NOMO-1 treated with dmso at 0.1 percent for 144 hours (cell line): ENCODE measurements at regions not wholly inside any gene's neighbourhood (a gene's known extent, or its start where the extent isn't known, plus 50 kb on each side); places are given as distances from the start of the nearest gene placed in this dataset.
"Not testable (repeated sequence)": the region's sequence is repeated elsewhere in the genome, so short reads cannot be mapped to it uniquely, and the experiment has no call there.

Source experiments
- DNase-seq: peaks from one replicate; lab custom pipeline; 2025; ENCODE audit not compliant: unreplicated experiment; lab: John Stamatoyannopoulos, UW

DNA sequence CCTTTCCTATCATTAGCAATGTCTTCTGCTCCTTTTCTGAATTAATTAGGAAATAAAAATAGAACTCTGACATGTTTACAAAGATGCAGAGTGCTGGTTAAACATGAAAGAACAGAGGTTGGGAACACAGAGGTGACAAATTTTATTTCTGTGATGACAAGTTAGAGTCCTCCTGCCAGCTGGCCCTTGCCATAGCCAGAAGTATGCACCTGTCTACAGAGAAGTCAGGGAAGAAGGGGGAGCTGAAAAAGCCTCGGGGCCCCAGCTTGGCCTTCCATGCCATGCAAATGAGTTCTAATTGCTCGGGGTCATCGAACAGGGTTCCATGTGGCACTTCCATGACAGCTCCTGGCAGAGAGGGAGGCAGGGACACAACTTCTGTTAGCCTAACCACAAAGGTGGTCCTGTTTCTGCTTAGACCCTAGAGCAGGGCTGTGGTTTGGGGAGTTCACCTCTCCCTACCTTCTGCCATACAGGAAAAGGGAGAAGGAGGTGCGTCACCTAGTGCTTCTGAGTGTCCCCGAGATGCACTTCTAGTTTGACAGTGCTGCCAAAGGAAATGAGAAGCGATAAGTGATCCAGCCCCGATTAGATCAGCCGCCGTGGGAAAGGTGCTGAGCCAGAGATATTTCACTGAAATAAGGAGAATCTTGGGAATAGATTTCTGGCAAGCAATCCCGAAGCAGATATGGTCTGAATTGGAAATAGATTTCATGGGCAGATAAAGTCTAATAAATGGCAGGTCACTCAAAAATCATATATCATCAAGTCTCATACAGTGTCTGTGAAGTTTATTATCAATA, 155.8 kb upstream of the FOXN3 start:
- no peak for DNase-seq

- DNase-seq, result no peak
Observed at GRCh38 chr14:89571491-89571890, 154.5 kb upstream of the FOXN3 start.

GRCh38 chr14:89566644-89567415, 149.8 kb upstream of the FOXN3 start:
- peak; percentile 72 for DNase-seq

DNA sequence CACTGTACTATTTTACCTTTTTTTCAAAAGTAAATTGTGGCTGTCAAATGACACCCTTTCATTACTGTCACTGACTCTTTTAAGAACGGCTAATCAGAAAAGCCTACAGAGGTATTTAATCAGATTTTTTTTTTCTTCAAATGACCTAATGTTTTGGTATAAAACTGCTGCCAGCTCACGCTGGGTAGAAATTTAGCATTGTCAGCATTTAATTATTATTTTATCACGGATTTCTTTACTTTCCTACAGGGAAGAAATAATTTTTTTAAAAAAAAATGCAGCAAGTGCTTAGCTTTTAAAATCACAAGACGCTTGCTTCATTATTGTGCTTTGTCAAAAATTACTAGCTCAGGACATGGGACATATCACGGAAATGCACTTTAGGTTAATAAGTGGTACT, 149.1 kb upstream of the FOXN3 start:
- DNase-seq, result no peak

GRCh38 chr14:89565607-89566006, 148.6 kb upstream of the FOXN3 start:
- DNase-seq, result no peak

DNA sequence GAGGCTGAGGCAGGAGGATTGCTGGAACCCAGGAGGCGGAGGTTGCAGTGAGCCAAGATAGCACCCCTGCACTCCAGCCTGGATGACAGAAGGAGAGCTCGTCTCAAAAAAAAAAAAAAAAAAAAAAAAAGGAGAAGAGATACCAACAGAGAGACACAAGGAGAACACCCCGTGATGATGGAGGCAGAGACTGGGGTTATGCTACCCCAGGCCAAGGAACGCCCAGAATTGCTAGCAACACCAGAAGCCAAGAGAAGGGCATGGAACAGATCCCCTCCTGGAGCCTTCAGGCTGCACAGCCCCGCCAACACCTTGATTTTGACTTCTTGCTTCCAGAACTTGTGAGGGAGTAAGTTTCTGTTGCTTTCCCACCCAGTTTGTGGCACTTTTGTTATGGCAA, 148.0 kb upstream of the FOXN3 start:
- DNase-seq, result no peak

GRCh38 chr14:89564286-89564957, 147.4 kb upstream of the FOXN3 start:
- peak; percentile 52 for DNase-seq

GRCh38 chr14:89563471-89563870, 146.4 kb upstream of the FOXN3 start:
- DNase-seq, result no peak

- no peak for DNase-seq
Observed at GRCh38 chr14:89551955-89552354, 134.9 kb upstream of the FOXN3 start.

- no peak for DNase-seq
Observed at GRCh38 chr14:89551432-89551831, 134.4 kb upstream of the FOXN3 start.

DNA sequence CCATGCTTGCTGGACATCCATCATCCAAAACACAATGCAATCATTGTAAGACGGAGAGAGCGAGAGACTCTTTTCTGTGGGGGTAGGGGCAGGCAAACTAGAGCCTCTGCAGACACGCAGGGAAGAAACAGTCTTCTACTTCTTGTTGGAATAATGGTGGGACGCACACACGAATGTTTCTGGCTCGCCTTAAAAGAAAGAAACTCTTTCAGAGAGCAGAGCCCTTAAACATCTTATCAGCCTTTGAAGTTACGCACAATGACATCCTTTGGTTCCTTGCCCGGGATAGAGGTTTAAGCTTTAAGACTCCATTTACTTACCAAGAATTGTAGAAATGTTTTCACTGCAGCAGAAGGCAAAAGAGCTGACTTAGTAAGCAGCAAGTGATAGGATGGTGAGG, 133.8 kb upstream of the FOXN3 start:
- DNase-seq, result no peak

DNA sequence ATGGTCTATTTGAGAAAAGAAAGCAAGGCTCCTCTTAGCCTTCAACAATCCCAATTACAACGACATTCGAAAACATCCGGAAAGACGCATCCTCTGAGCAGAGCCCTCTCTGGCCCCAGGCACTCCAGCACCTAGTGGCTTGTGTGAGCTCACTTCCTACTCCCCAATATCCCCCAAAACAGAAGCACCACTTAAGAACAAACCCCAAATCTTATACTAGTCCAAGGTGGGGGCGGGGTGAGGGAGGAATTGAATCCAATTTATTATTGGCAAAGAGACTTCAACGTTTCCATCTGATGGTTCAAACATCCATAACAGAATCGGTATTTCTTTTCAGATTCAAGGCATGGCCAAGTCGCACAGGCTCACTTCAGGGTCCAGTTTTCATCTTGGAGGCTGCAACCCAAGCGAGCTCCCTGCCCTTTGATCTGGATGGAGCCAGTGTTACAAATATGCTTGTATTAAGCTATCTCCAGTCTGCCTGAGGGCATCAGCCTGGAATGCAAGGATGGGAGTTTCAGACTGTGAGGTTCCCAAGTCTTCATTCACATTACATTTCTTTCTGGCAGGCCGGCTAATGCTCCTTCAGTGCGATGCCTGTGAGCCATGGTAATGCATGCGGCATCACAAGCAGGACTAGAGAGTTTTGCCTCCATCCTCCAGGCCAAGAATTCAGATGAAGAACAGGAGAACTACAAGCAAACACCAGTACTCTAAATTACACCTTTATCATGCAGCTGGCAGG, 132.5 kb upstream of the FOXN3 start:
- no peak for DNase-seq

DNA sequence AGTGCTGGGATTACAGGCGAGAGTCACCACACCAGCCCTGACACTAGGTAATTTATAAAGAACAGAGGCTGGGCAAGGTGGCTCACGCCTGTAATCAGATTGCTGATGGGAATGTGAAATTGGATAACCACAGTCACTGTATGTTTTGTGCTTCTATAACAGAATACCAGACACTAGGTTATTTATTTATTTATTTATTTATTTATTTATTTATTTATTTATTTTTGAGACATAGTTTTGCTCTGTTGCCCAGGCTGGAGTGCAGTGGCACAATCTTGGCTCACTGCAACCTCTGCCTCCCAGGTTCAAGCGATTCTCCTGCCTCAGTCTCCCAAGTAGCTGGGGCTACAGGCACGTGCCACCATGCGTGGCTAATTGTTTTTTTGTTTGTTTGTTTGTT, 130.0 kb upstream of the FOXN3 start:
- not testable (repeated sequence) for DNase-seq

- no peak for DNase-seq
Observed at GRCh38 chr14:89544636-89545301, 127.7 kb upstream of the FOXN3 start.

- DNase-seq, result no peak
Observed at GRCh38 chr14:89543425-89543790, 126.4 kb upstream of the FOXN3 start.

DNA sequence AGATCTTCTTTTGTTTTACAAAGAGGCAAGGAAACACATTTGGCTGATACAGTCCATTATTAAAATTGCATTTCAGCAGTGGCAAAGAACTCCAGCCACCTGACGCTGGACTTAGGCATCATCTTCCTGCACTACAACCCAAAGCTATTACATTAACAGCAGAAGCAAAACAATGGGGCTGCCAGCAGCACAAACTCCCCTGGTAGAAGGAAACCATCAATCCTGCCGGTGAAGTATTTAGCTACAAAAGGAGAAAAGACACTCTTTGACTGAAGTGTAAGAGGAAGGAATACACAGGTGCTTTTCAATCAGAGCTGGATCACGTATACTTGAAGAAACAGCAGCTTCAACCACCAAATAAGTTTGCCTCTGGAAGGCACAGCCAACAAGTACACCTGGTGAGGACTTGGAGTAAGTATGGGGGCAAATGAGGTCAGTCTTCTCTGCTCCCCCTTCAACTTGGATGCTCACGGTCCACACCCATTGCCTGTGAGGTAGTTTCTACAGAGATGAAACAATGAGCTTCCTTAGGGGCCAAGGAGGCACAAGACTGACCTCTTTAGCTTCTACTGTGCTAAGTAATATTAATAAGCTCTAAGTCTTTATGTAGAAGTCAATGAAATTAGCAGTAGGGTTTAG, 125.9 kb upstream of the FOXN3 start:
- no peak for DNase-seq

GRCh38 chr14:89540830-89541470, 123.9 kb upstream of the FOXN3 start:
- no peak for DNase-seq

GRCh38 chr14:89540009-89540829, 123.2 kb upstream of the FOXN3 start:
- no peak for DNase-seq

- DNase-seq, result no peak
Observed at GRCh38 chr14:89537911-89538310, 120.9 kb upstream of the FOXN3 start.
